ENCODE measurements at regions not wholly inside any gene's neighbourhood (a gene's known extent, or its start where the extent isn't known, plus 50 kb on each side); places are given as distances from the start of the nearest gene placed in this dataset.
"Not testable (repeated sequence)": the region's sequence is repeated elsewhere in the genome, so short reads cannot be mapped to it uniquely, and the experiment has no call there.

- dilution Hi-C loops (cut with HindIII; ENCODE audit: low sequenced_read_pairs, unreplicated experiment); POLR2A ChIA-PET (ENCODE audit: unreplicated experiment); intact Hi-C loops (cut with micrococcal nuclease): not testable (repeated sequence)
Measured at GRCh38 chr15:25174149-25174548, 219.4 kb downstream of the SNRPN start.

More at GRCh38 chr15:25174149-25174548, 219.4 kb downstream of the SNRPN start:
- in situ Hi-C loops (cut with MboI; ENCODE audit: low sequenced_read_pairs): loop anchor here (25.0 kb wide), 1 partner anchor 1088 kb away; no protein-coding TSS in a partner anchor
- ATAC-seq (ENCODE audit: low read depth); H3K27ac ChIP-seq (ENCODE audit: insufficient read depth, low read length); H2BK120ac ChIP-seq (ENCODE audit: low read depth, low read length); H4K5ac ChIP-seq (ENCODE audit: low read depth, low read length); H2AFZ ChIP-seq (replicated peaks; ENCODE audit: low read length, poor library complexity); H4K91ac ChIP-seq (ENCODE audit: insufficient read depth, low read depth, low read length); H3K36me3 ChIP-seq (ENCODE audit: control insufficient read depth, insufficient read depth, low read length); H3K56ac ChIP-seq (ENCODE audit: extremely low read depth, insufficient read depth, low read length); H3K4me2 ChIP-seq (ENCODE audit: low read depth, low read length); H3K4me1 ChIP-seq (ENCODE audit: control insufficient read depth, insufficient read depth, low read length); H3K9ac ChIP-seq (ENCODE audit: low read depth, low read length); H3K14ac ChIP-seq (replicated peaks; ENCODE audit: low read depth, low read length); H3K9me1 ChIP-seq (ENCODE audit: insufficient read depth, low read length); H2AK9ac ChIP-seq (replicated peaks; ENCODE audit: low read depth, low read length, poor library complexity); H3K4me3 ChIP-seq (ENCODE audit: insufficient read depth, low read depth, low read length); H3K23ac ChIP-seq (ENCODE audit: low read depth, low read length); H2BK5ac ChIP-seq (ENCODE audit: low read depth, low read length, poor library complexity, severe bottlenecking); H2BK20ac ChIP-seq (ENCODE audit: low read depth, low read length); BruUV-seq (replicated peaks); H3K27me3 ChIP-seq (ENCODE audit: control insufficient read depth, insufficient read depth, low read length); CTCF ChIA-PET; H2BK15ac ChIP-seq (ENCODE audit: low read depth, low read length); H4K8ac ChIP-seq (ENCODE audit: low read depth in 2 of 2, low read length in 2 of 2); H2AK5ac ChIP-seq (ENCODE audit: low read depth, low read length); H3K18ac ChIP-seq (ENCODE audit: low read depth, low read length); DNase-seq; H3K79me1 ChIP-seq (ENCODE audit: low read depth in 1 of 2, low read length in 2 of 2); H3K4ac ChIP-seq (ENCODE audit: low read depth, low read length); H4K20me1 ChIP-seq (ENCODE audit: insufficient read depth, low read length): not testable (repeated sequence)
- H3K9me3 ChIP-seq (ENCODE audit: control insufficient read depth, insufficient read depth, low read length): peaks cover 64% of the 10 kb centered on the region
- no CpG with 5 or more reads among the region's 10 CpGs for WGBS, 2 experiments (ENCODE audit: extremely low coverage in 2 of 2, insufficient read length in 1 of 2)
